ENCODE measurements at regions not wholly inside any gene's neighbourhood (a gene's known extent, or its start where the extent isn't known, plus 50 kb on each side); places are given as distances from the start of the nearest gene placed in this dataset.

DNA sequence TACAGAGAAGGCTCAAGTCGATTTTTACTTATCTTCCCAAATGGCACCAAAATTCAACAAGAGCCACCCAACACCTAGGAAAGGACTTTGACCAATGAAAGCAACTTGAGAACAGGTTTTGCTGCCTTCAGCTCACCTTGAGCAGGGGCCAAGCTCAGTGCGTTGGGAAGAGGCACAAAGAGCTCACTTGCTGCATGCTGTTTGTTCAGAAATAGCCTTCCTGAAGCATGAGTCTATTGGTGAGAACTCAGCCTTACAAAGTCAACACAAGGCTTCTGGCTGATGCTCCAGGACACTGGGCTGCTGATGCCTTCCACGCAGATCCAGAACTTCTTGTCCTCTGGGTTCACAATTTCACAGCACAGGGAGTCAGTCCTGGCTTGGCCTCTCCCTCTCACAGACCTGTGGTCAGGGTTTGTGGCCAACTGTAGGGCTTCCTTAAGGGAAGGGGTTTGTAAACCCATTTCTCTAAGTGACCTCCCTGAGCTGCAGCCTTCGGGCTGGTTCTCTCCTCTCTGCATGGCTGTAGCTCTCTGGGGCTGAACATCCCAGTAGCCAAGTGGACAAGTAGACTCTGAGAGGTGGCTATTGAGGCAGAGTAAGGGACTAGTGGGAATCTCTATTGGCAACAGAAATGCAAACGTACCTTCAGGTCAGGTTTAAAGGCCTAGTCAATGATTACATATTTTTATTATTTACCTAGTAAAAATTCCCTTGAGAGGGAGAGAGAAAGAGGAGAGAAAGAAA lies 124.7 kb upstream of the GATA6 start:
- no peak overlapping the region for H3K27ac Mint-ChIP-seq
- no peaks in the 10 kb centered on the region for H3K36me3 Mint-ChIP-seq
- peaks cover 0 to 2% (median 0%) of the 10 kb centered on the region in 3 donors for H3K9me3 Mint-ChIP-seq
- H3K27me3 Mint-ChIP-seq: no peaks in the 10 kb centered on the region
- no peaks in the 10 kb centered on the region for H3K4me1 Mint-ChIP-seq
- H3K4me3 Mint-ChIP-seq: no peak overlapping the region

DNA sequence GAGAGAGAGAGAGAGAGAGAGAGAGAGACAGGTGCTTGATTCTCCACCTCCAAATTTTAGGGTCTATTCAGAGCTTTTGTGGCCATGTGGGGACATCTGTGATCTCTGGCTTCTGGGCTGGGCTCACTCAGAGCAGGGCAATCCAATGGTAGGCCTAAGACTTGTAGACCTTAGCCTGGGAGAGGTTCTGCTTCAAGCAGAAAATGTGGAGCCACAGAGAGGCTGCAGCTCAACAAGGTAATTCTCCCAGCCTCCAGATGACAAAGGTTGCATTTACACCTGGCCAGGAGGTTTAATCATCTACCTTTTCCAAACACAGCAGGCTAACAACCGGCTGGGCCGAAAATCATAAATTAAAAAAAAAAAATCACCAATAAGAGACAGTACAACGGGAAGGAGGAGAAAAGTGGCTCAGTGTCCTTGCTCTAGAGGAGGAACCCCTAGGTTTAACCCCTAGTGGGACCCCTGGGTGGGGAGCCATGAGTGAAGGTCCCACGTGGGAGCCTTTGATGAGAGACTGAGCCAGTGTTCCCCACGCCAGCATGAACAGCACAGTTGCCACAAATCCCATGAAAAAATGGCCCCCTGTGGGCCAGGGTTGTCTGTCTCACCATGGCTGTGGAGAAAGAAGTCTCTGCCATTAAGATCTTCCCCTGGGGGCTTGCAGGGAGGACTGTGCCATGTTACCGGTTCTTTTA lies 124.0 kb upstream of the GATA6 start:
- H3K36me3 Mint-ChIP-seq: no peaks in the 10 kb centered on the region

DNA sequence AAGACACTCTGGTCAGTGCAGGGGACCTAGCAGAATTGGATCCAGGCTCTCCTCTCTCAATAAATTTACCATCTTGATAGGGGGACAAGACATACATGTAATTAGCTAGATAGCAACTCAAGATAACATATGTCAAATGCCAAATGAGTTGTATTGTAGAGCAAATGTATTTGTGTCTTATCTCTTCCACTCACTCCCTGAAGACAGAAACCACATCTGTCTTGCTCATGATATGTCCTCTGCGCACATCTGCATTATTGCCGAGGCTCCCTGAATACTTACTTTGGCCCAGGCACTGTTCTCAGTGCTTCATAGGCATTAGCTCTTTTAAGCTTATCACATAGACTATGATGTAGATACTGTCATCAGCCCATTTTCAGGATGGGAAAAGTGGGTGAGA lies 122.9 kb upstream of the GATA6 start:
- Mint-ChIP-seq H3K9me3 (peaks cover 0 to 2% (median 0%) of the 10 kb centered on the region in 3 donors), H3K4me1 (no peaks in the 10 kb centered on the region), H3K27me3 (no peaks in the 10 kb centered on the region), H3K4me3 (no peak overlapping the region), H3K36me3 (no peaks in the 10 kb centered on the region), H3K27ac (no peak overlapping the region)

More for the DNA sequence above, 124.0 kb upstream of the GATA6 start:
- Mint-ChIP-seq H3K9me3 (peaks cover 0 to 2% (median 0%) of the 10 kb centered on the region in 3 donors), H3K27me3 (no peaks in the 10 kb centered on the region), H3K4me1 (no peaks in the 10 kb centered on the region), H3K4me3 (no peak overlapping the region), H3K27ac (no peak overlapping the region)

DNA sequence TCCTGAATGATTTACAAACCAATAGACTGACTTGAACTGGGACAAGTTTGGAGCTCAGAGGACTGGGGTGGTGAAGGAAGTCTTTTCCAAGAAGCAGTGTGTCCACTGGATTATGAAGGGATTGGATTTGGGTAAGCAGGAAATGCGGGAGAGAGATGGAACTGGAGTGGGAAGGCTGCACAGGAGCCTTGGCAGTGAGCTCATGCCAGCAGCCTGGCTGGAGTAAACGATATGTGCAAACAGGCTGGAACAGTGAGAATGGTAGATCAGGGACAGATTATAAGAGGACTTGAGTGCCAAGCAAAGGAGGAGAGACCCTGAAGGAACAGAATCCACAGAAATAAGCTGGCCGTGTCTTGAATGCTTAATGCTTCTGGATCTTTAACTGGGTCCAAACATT lies 121.9 kb upstream of the GATA6 start:
- Mint-ChIP-seq H3K36me3 (no peaks in the 10 kb centered on the region), H3K27ac (no peak overlapping the region), H3K4me1 (no peaks in the 10 kb centered on the region), H3K9me3 (peaks cover 0 to 2% (median 0%) of the 10 kb centered on the region in 3 donors), H3K27me3 (no peaks in the 10 kb centered on the region), H3K4me3 (no peak overlapping the region)

DNA sequence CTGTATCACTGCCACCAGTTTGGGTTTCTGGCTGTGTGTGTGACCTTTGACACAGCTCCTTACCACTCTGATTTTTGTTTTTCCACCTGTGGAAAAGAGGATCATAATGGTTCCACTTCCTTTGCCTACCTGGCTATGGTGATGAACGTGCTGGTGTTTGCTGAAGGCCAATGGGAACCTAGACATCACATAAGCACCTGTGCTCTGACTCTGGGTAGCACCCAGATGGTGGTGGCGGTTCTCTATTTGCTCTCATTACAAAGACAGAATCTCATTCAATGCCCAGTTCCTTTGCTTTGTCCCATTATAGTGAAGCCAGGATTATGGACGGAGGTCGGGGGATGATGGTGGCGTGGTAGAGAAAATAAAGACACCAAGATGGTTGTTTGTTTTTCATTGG lies 121.2 kb upstream of the GATA6 start:
- Mint-ChIP-seq H3K27ac (no peak overlapping the region), H3K4me1 (no peaks in the 10 kb centered on the region), H3K4me3 (peak overlapping the region in 1 of 4 donors; percentile 35), H3K27me3 (no peaks in the 10 kb centered on the region), H3K9me3 (peaks cover 0 to 2% (median 0%) of the 10 kb centered on the region in 3 donors), H3K36me3 (no peaks in the 10 kb centered on the region)

DNA sequence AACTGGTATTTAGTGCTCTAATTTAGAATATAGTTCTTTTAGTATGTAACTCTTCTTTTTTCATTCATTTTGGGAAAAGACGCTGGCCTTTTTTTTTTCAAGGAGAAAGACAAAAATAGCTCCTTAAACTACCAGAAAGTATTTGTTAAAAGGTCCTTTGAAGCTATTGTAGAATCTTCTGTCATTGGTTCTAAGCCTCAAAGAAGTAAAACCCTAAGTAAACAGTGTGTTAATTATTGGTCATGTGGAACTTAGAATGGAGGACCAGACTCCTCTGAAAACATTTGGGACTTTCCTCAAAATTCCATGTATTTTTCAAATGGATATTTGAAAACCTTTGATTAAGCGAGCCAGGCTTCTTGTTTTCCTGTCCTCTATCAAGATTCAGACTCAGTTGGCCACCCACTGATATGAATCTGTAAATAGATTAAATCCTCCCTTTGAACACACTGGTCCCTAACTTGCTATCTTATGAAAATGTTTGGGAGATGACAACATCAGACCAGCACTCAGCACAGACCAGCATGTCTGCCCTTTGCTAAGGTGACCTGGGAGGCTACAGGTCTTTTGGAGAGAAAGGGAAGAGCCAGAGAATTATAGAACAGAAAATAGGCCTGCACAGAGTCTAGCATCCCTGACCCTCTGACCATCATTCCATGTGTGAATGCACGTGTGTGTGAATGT lies 120.3 kb upstream of the GATA6 start:
- Mint-ChIP-seq H3K9me3 (peaks cover 0 to 3% (median 0%) of the 10 kb centered on the region in 3 donors), H3K27ac (peak overlapping the region in 1 of 3 donors; percentile 45), H3K4me1 (no peaks in the 10 kb centered on the region), H3K27me3 (no peaks in the 10 kb centered on the region), H3K36me3 (no peaks in the 10 kb centered on the region), H3K4me3 (no peak overlapping the region)

DNA sequence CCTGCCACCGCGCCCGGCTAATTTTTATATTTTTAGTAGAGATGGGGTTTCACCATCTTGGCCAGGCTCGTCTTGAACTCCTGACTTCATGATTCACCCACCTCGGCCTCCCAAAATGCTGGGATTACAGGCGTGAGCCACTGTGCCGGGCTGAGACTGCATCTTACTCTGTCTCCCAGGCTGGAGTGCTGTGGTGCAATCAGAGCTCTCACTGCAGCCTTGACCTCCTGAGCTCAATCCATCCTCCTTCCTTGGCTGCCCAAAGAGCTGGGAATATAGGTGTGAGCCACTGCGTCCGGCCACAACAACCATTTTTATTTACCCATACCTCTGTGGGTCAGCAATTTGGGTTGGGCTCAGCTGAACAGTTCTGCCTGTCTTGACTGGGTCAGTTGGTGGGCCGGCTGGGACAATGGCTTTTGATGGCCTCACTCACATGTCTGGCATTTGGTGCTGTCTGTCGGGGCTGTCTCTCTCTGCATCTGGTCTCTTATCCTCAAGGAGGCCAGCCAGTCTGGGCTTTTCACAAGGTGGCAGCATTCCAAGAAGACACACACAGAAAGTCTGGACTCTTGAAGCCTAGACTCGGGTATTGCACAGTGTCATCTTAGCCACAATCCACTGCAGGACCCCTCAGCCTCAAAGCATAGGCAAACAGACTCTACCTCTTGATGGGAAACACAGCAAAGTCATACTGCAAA lies 116.8 kb upstream of the GATA6 start:
- no peaks in the 10 kb centered on the region for H3K27me3 Mint-ChIP-seq
- no peaks in the 10 kb centered on the region for H3K4me1 Mint-ChIP-seq
- H3K36me3 Mint-ChIP-seq: no peaks in the 10 kb centered on the region
- no peak overlapping the region for H3K27ac Mint-ChIP-seq
- H3K9me3 Mint-ChIP-seq: peaks cover 0 to 5% (median 0%) of the 10 kb centered on the region in 3 donors
- H3K4me3 Mint-ChIP-seq: no peak overlapping the region

DNA sequence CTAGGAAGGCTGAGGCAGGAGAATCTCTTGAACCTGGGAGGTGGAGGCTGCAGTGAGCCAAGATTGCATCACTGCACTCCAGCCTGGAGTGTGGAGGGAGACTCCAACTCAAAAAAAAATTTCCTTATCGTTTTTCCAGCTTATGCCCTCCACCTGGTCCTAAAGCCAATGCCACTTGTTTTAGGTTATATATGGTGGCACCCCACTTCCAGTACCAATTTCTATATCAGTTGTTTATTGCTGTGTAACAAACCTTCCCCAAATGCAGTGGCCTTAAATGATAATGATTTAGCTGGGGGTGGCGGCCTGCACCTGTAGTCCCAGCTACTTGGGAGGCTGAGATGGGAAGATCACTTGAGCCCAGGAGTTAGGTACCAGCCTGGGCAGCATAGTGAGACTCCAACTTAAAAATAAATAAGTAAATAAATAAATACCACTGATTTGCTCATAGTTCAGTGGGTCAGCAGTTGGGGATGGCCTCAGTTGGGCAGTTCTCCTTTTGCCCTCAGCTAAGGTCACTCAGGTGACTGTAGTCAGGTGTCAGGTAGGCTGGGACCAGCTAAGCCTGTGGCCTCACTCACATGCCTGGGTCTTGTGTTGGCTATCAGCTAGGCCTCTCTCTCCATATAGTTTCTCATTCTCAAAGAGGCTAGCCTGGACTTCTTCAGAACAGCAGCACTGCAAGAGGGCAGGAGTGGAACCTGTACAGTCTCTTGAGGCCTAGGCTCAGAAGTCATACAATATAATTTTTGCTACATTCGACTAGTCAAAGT lies 113.7 kb upstream of the GATA6 start:
- peaks cover 0 to 3% (median 0%) of the 10 kb centered on the region in 3 donors for H3K9me3 Mint-ChIP-seq
- no peaks in the 10 kb centered on the region for H3K36me3 Mint-ChIP-seq
- no peaks in the 10 kb centered on the region for H3K27me3 Mint-ChIP-seq
- no peak overlapping the region for H3K4me3 Mint-ChIP-seq
- no peaks in the 10 kb centered on the region for H3K4me1 Mint-ChIP-seq
- H3K27ac Mint-ChIP-seq: no peak overlapping the region

DNA sequence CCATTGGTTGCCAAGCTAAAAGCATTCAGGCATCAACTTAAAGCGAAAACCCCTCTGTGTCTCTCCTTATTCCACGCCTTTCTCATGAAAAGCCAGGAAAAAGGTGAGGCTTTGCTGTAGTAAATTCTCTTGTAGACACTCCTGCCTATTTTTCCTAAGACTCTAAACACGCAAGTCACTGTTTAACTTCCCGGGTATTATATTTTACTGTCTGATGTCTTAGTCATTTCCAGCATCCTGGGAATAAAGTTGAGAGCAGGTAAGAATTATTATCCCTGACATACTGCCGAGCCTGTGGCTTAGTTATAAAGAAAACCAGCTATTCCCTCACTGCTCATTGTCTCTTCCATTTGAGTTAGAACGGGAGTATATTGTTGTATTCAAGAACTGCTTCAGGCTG lies 112.4 kb upstream of the GATA6 start:
- peaks cover 0 to 3% (median 0%) of the 10 kb centered on the region in 3 donors for H3K9me3 Mint-ChIP-seq
- no peak overlapping the region for H3K4me3 Mint-ChIP-seq
- no peaks in the 10 kb centered on the region for H3K36me3 Mint-ChIP-seq
- no peaks in the 10 kb centered on the region for H3K27me3 Mint-ChIP-seq
- no peak overlapping the region for H3K27ac Mint-ChIP-seq
- H3K4me1 Mint-ChIP-seq: no peaks in the 10 kb centered on the region

DNA sequence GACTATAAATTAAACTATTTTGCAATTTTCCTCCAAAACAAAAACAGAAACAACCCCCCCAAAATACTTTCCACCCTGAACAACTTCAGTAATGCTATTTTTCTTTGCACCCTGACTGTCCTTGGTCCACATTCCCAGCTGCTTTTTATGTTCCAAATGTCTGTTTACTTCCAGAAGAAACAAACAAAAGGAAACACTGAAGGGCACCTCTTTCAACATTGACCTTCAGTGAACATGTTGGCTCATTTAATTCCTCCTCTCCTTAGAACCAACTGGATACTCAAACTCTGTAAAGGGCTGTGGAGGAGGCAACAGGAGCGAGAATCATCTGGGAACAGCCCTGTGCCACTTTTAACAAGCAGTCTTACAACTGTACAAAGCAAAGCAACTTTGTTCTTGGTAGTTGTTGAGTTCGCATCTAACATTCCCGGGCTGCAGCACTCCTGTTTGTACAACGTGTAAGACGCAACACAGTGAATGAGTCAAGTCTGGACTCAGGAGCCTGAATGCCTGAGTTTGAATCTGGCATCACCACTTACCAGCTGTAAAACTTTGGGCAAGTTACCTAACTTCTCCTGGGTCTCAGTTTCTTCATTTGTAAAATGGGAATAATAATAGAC lies 111.4 kb upstream of the GATA6 start:
- Mint-ChIP-seq H3K27ac (no peak overlapping the region), H3K27me3 (peaks cover 4% of the 10 kb centered on the region), H3K4me3 (no peak overlapping the region), H3K9me3 (peaks cover 0 to 3% (median 0%) of the 10 kb centered on the region in 3 donors), H3K4me1 (no peaks in the 10 kb centered on the region), H3K36me3 (no peaks in the 10 kb centered on the region)

DNA sequence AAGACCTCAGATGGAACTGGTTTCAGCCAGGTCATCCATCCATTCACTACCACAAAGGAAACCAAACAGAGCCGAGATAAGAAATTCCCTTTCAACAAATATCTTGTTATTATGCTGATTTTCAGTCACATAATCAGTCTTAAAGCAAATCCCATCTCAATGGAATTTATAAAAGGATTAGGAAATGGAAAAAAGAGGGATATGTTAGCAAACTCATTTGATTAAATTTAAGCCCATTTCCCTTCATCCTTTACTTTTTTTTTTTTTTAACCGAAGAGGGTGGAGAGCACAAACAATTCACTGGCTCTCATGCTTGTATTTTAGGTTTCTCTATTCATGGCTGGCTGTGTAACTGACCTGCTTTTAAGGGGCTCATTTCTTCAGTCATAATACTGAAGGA lies 109.0 kb upstream of the GATA6 start:
- Mint-ChIP-seq H3K4me3 (no peak overlapping the region), H3K36me3 (peaks cover 2% of the 10 kb centered on the region), H3K27me3 (peaks cover 4% of the 10 kb centered on the region), H3K4me1 (no peaks in the 10 kb centered on the region), H3K27ac (no peak overlapping the region), H3K9me3 (no peaks in the 10 kb centered on the region)

DNA sequence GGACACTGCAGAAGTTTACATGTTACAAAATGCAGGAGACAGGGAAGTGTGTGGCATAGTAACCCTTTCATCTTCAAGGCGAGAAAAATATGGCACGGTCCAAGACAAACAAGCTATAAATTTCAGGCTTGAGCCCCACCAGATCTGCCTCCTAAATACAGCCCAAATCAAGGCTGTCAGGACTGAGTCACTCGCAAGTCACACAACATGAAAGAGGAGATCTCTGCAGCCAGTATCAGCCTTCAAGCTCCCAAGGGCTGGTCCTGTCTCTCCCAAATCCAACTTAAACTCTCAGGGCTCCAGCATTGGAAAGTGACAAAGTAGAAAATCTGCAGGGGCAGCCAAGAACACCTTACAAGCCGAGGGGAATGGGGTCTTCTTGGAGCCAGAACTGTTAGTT lies 106.3 kb upstream of the GATA6 start:
- peaks cover 0 to 2% (median under 1%) of the 10 kb centered on the region in 3 donors for H3K9me3 Mint-ChIP-seq
- no peaks in the 10 kb centered on the region for H3K4me1 Mint-ChIP-seq
- peaks cover 4% of the 10 kb centered on the region for H3K27me3 Mint-ChIP-seq
- H3K4me3 Mint-ChIP-seq: no peak overlapping the region
- H3K36me3 Mint-ChIP-seq: peaks cover 2% of the 10 kb centered on the region
- H3K27ac Mint-ChIP-seq: no peak overlapping the region

DNA sequence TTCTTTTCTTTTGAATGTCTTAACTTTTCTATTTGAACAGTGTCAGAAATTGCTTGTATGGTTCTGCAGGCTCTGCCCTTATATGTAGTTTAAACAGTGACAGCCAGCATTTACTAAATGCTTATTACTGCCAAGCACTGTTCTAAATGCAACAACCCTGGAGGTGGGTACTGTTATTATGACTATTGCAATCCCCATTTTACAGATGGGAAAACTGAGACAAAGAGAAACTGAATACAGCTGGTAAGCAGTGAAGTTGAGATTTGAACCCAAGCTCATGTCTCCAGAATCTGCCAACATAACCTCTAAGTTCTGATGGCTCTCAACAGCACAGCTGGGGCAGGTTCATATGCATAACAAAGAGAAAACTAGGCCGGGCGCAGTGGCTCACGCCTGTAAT lies 105.7 kb upstream of the GATA6 start:
- H3K36me3 Mint-ChIP-seq: peaks cover 2% of the 10 kb centered on the region
- H3K27me3 Mint-ChIP-seq: peaks cover 4% of the 10 kb centered on the region
- H3K4me1 Mint-ChIP-seq: no peaks in the 10 kb centered on the region
- no peak overlapping the region for H3K27ac Mint-ChIP-seq
- H3K9me3 Mint-ChIP-seq: peaks cover 0 to 2% (median 2%) of the 10 kb centered on the region in 3 donors
- no peak overlapping the region for H3K4me3 Mint-ChIP-seq

DNA sequence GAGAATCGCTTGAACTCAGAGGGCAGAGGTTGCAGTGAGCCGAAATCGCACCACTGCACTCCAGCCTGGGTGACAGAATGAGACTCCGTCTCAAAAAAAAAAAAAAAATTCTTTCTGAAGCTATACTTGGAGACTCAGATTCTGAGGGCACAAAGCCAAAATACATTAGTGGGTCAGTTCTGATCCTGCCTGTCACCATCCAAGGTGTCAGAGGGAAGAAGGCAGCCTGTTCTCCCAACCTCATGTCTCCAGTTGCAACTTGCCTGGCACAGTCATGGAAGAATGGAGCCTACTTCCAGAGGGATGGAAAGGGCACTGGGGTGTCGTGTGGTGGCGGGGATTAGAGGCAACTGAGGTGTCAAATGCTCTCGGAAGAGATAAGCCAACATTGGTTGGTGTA lies 104.8 kb upstream of the GATA6 start:
- H3K36me3 Mint-ChIP-seq: peaks cover 2% of the 10 kb centered on the region
- H3K9me3 Mint-ChIP-seq: peaks cover 0 to 2% (median 2%) of the 10 kb centered on the region in 3 donors
- H3K4me3 Mint-ChIP-seq: no peak overlapping the region
- no peaks in the 10 kb centered on the region for H3K4me1 Mint-ChIP-seq
- H3K27ac Mint-ChIP-seq: no peak overlapping the region
- H3K27me3 Mint-ChIP-seq: peaks cover 4% of the 10 kb centered on the region
